ENCODE measurements at regions not wholly inside any gene's neighbourhood (a gene's known extent, or its start where the extent isn't known, plus 50 kb on each side); places are given as distances from the start of the nearest gene placed in this dataset.

GRCh38 chr1:38758820-38759219 is 100.8 kb downstream of the RRAGC start:
- H3K9me3 Mint-ChIP-seq, result no peaks in the 10 kb centered on the region
- DNase-seq, result no peak
- ChIA-PET POLR2A (no interaction called here), CTCF (no interaction called here)
- no peaks in the 10 kb centered on the region for H3K4me1 Mint-ChIP-seq
- Histone ChIP-seq H3K4me1 (ENCODE audit: control insufficient read depth in 2 of 2, insufficient read depth in 2 of 2, low read length in 2 of 2) (no peaks in the 10 kb centered on the region), H3K4me3 (ENCODE audit: low read length) (no peak overlapping the region), H3K27me3 (ENCODE audit: control insufficient read depth in 2 of 2, insufficient read depth in 2 of 2, low read length in 2 of 2) (no peaks in the 10 kb centered on the region), H3K9me3 (ENCODE audit: control insufficient read depth in 2 of 3, low read length in 3 of 3) (no peaks in the 10 kb centered on the region), H3K36me3 (ENCODE audit: control insufficient read depth in 2 of 3, insufficient read depth in 3 of 3, low read length in 3 of 3) (no peaks in the 10 kb centered on the region), H3K27ac (ENCODE audit: low read depth, low read length) (no peak overlapping the region)
- H3K27me3 Mint-ChIP-seq, result peaks cover 6 to 34% (median 11%) of the 10 kb centered on the region in 5 donors
- no peak overlapping the region for H3K27ac Mint-ChIP-seq
- no peak for ATAC-seq
- peaks cover 0 to 4% (median 0%) of the 10 kb centered on the region in 5 donors for H3K36me3 Mint-ChIP-seq
- intact Hi-C loops (cut with micrococcal nuclease), result no loop called here
- no peak overlapping the region for H3K4me3 Mint-ChIP-seq

GRCh38 chr1:38746941-38747600 is 112.5 kb downstream of the RRAGC start:
- H3K4me1 Mint-ChIP-seq, result peaks cover 0 to 4% (median 0%) of the 10 kb centered on the region in 7 donors
- H3K27me3 ChIP-seq (ENCODE audit: control insufficient read depth in 2 of 2, insufficient read depth in 2 of 2, low read length in 2 of 2), result no peaks in the 10 kb centered on the region
- no peaks in the 10 kb centered on the region for H3K4me1 ChIP-seq (ENCODE audit: control insufficient read depth in 2 of 2, insufficient read depth in 2 of 2, low read length in 2 of 2)
- no peaks in the 10 kb centered on the region for H3K9me3 ChIP-seq (ENCODE audit: control insufficient read depth in 2 of 3, low read length in 3 of 3)
- intact Hi-C loops (cut with micrococcal nuclease), result no loop called here
- no peak overlapping the region for H3K27ac ChIP-seq (ENCODE audit: low read depth, low read length)
- no peak overlapping the region for H3K4me3 ChIP-seq (ENCODE audit: low read length)
- no peak for ATAC-seq
- no peaks in the 10 kb centered on the region for H3K36me3 ChIP-seq (ENCODE audit: control insufficient read depth in 2 of 3, insufficient read depth in 3 of 3, low read length in 3 of 3)
- peaks cover 0 to 21% (median 12%) of the 10 kb centered on the region in 5 donors for H3K27me3 Mint-ChIP-seq
- CTCF ChIA-PET, result no interaction called here
- DNase-seq, result no peak
- POLR2A ChIA-PET, result no interaction called here
- peak overlapping the region in 7 of 10 donors; percentile 14 to 68 (median 34) for H3K4me3 Mint-ChIP-seq
- peak overlapping the region in 1 of 9 donors; percentile 54 for H3K27ac Mint-ChIP-seq
- H3K9me3 Mint-ChIP-seq, result peaks cover 0 to 6% (median 1%) of the 10 kb centered on the region in 11 donors
- H3K36me3 Mint-ChIP-seq, result no peaks in the 10 kb centered on the region

GRCh38 chr1:38746402-38746935 is 113.1 kb downstream of the RRAGC start:
- H3K9me3 ChIP-seq (ENCODE audit: control insufficient read depth in 2 of 3, low read length in 3 of 3), result no peaks in the 10 kb centered on the region
- intact Hi-C loops (cut with micrococcal nuclease), result no loop called here
- H3K4me1 Mint-ChIP-seq, result peaks cover 0 to 4% (median 0%) of the 10 kb centered on the region in 7 donors
- no peaks in the 10 kb centered on the region for H3K4me1 ChIP-seq (ENCODE audit: control insufficient read depth in 2 of 2, insufficient read depth in 2 of 2, low read length in 2 of 2)
- no peaks in the 10 kb centered on the region for H3K27me3 ChIP-seq (ENCODE audit: control insufficient read depth in 2 of 2, insufficient read depth in 2 of 2, low read length in 2 of 2)
- ChIA-PET POLR2A (no interaction called here), CTCF (no interaction called here)
- ATAC-seq (no peak), DNase-seq (no peak)
- no peak overlapping the region for H3K27ac ChIP-seq (ENCODE audit: low read depth, low read length)
- no peak overlapping the region for H3K4me3 ChIP-seq (ENCODE audit: low read length)
- no peaks in the 10 kb centered on the region for H3K36me3 Mint-ChIP-seq
- peaks cover 0 to 18% (median 7%) of the 10 kb centered on the region in 5 donors for H3K27me3 Mint-ChIP-seq
- H3K36me3 ChIP-seq (ENCODE audit: control insufficient read depth in 2 of 3, insufficient read depth in 3 of 3, low read length in 3 of 3), result no peaks in the 10 kb centered on the region
- peaks cover 0 to 6% (median 1%) of the 10 kb centered on the region in 11 donors for H3K9me3 Mint-ChIP-seq
- H3K4me3 Mint-ChIP-seq, result no peak overlapping the region
- H3K27ac Mint-ChIP-seq, result no peak overlapping the region

GRCh38 chr1:38745476-38746401 is 113.8 kb downstream of the RRAGC start:
- Mint-ChIP-seq H3K4me1 (peaks cover 0 to 4% (median 0%) of the 10 kb centered on the region in 7 donors), H3K27me3 (peaks cover 0 to 16% (median 6%) of the 10 kb centered on the region in 5 donors), H3K9me3 (peaks cover 0 to 6% (median 1%) of the 10 kb centered on the region in 11 donors), H3K36me3 (no peaks in the 10 kb centered on the region), H3K27ac (no peak overlapping the region), H3K4me3 (no peak overlapping the region)
- intact Hi-C loops (cut with micrococcal nuclease), result no loop called here
- no peak for ATAC-seq
- CTCF ChIA-PET, result no interaction called here
- no peaks in the 10 kb centered on the region for H3K27me3 ChIP-seq (ENCODE audit: control insufficient read depth in 2 of 2, insufficient read depth in 2 of 2, low read length in 2 of 2)
- H3K36me3 ChIP-seq (ENCODE audit: control insufficient read depth in 2 of 3, insufficient read depth in 3 of 3, low read length in 3 of 3), result no peaks in the 10 kb centered on the region
- no peaks in the 10 kb centered on the region for H3K4me1 ChIP-seq (ENCODE audit: control insufficient read depth in 2 of 2, insufficient read depth in 2 of 2, low read length in 2 of 2)
- no peak overlapping the region for H3K4me3 ChIP-seq (ENCODE audit: low read length)
- H3K9me3 ChIP-seq (ENCODE audit: control insufficient read depth in 2 of 3, low read length in 3 of 3), result no peaks in the 10 kb centered on the region
- H3K27ac ChIP-seq (ENCODE audit: low read depth, low read length), result no peak overlapping the region
- POLR2A ChIA-PET, result no interaction called here
- no peak for DNase-seq

- Histone ChIP-seq H3K27ac (ENCODE audit: low read depth, low read length) (no peak overlapping the region), H3K4me1 (ENCODE audit: control insufficient read depth in 2 of 2, insufficient read depth in 2 of 2, low read length in 2 of 2) (no peaks in the 10 kb centered on the region), H3K27me3 (ENCODE audit: control insufficient read depth in 2 of 2, insufficient read depth in 2 of 2, low read length in 2 of 2) (no peaks in the 10 kb centered on the region), H3K36me3 (ENCODE audit: control insufficient read depth in 2 of 3, insufficient read depth in 3 of 3, low read length in 3 of 3) (no peaks in the 10 kb centered on the region), H3K4me3 (ENCODE audit: low read length) (no peak overlapping the region), H3K9me3 (ENCODE audit: control insufficient read depth in 2 of 3, low read length in 3 of 3) (no peaks in the 10 kb centered on the region)
- peaks cover 0 to 6% (median 0%) of the 10 kb centered on the region in 11 donors for H3K9me3 Mint-ChIP-seq
- ChIA-PET POLR2A (no interaction called here), CTCF (no interaction called here)
- peaks cover 0 to 8% (median 6%) of the 10 kb centered on the region in 5 donors for H3K27me3 Mint-ChIP-seq
- no peak overlapping the region for H3K27ac Mint-ChIP-seq
- ATAC-seq (no peak), DNase-seq (no peak)
- H3K4me3 Mint-ChIP-seq, result no peak overlapping the region
- no peaks in the 10 kb centered on the region for H3K36me3 Mint-ChIP-seq
- intact Hi-C loops (cut with micrococcal nuclease), result no loop called here
- peaks cover 0 to 4% (median 0%) of the 10 kb centered on the region in 7 donors for H3K4me1 Mint-ChIP-seq
These were observed 114.9 kb downstream of the RRAGC start for GRCh38 chr1:38744452-38745350.

GRCh38 chr1:38743184-38743583 is 116.4 kb downstream of the RRAGC start:
- H3K27me3 ChIP-seq (ENCODE audit: control insufficient read depth in 2 of 2, insufficient read depth in 2 of 2, low read length in 2 of 2), result no peaks in the 10 kb centered on the region
- H3K4me3 ChIP-seq (ENCODE audit: low read length), result no peak overlapping the region
- peaks cover 0 to 2% (median 0%) of the 10 kb centered on the region in 11 donors for H3K9me3 Mint-ChIP-seq
- DNase-seq, result no peak
- H3K4me1 Mint-ChIP-seq, result peaks cover 0 to 4% (median 0%) of the 10 kb centered on the region in 7 donors
- H3K27ac Mint-ChIP-seq, result no peak overlapping the region
- intact Hi-C loops (cut with micrococcal nuclease), result no loop called here
- no peak for ATAC-seq
- no peaks in the 10 kb centered on the region for H3K36me3 ChIP-seq (ENCODE audit: control insufficient read depth in 2 of 3, insufficient read depth in 3 of 3, low read length in 3 of 3)
- CTCF ChIA-PET, result no interaction called here
- H3K27ac ChIP-seq (ENCODE audit: low read depth, low read length), result no peak overlapping the region
- H3K4me1 ChIP-seq (ENCODE audit: control insufficient read depth in 2 of 2, insufficient read depth in 2 of 2, low read length in 2 of 2), result no peaks in the 10 kb centered on the region
- H3K27me3 Mint-ChIP-seq, result no peaks in the 10 kb centered on the region
- POLR2A ChIA-PET, result no interaction called here
- no peaks in the 10 kb centered on the region for H3K9me3 ChIP-seq (ENCODE audit: control insufficient read depth in 2 of 3, low read length in 3 of 3)
- H3K4me3 Mint-ChIP-seq, result no peak overlapping the region
- no peaks in the 10 kb centered on the region for H3K36me3 Mint-ChIP-seq
